ENCODE measurements at regions not wholly inside any gene's neighbourhood (a gene's known extent, or its start where the extent isn't known, plus 50 kb on each side); places are given as distances from the start of the nearest gene placed in this dataset.

GRCh38 chr2:167861574-167862193, 385.7 kb downstream of the STK39 start:
- CTCF ChIA-PET: interaction anchor here (0.8 kb wide), 1 partner anchor 24 kb away, joined by 3 read pairs; no protein-coding TSS in a partner anchor
- Mint-ChIP-seq H3K9me3 (no peaks in the 10 kb centered on the region), H3K27ac (no peak overlapping the region)

GRCh38 chr2:167860082-167860481, 387.3 kb downstream of the STK39 start:
- no peaks in the 10 kb centered on the region for H3K27me3 Mint-ChIP-seq
- intact Hi-C loops (cut with DNase I, micrococcal nuclease): no loop called here
- H3K4me1 Mint-ChIP-seq (ENCODE audit: low read depth): no peaks in the 10 kb centered on the region

More at GRCh38 chr2:167861574-167862193, 385.7 kb downstream of the STK39 start:
- POLR2A ChIA-PET: no interaction called here
- no peaks in the 10 kb centered on the region for H3K36me3 ChIP-seq (ENCODE audit: insufficient read depth, low read length)
- Mint-ChIP-seq H3K36me3 (ENCODE audit: low read depth) (no peaks in the 10 kb centered on the region), H3K4me1 (ENCODE audit: low read depth) (no peaks in the 10 kb centered on the region), H3K4me3 (no peak overlapping the region), H3K27me3 (peaks cover 5% of the 10 kb centered on the region)
- H3K27ac ChIP-seq (ENCODE audit: low read depth in 1 of 2, low read length in 2 of 2): no peak overlapping the region
- TF ChIP-seq, protein P1, sequence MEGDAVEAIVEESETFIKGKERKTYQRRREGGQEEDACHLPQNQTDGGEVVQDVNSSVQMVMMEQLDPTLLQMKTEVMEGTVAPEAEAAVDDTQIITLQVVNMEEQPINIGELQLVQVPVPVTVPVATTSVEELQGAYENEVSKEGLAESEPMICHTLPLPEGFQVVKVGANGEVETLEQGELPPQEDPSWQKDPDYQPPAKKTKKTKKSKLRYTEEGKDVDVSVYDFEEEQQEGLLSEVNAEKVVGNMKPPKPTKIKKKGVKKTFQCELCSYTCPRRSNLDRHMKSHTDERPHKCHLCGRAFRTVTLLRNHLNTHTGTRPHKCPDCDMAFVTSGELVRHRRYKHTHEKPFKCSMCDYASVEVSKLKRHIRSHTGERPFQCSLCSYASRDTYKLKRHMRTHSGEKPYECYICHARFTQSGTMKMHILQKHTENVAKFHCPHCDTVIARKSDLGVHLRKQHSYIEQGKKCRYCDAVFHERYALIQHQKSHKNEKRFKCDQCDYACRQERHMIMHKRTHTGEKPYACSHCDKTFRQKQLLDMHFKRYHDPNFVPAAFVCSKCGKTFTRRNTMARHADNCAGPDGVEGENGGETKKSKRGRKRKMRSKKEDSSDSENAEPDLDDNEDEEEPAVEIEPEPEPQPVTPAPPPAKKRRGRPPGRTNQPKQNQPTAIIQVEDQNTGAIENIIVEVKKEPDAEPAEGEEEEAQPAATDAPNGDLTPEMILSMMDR (IDR thresholded peaks at IDR 0.05): no peak
- H3K27me3 ChIP-seq (ENCODE audit: control insufficient read depth in 1 of 2, insufficient read depth in 2 of 2, low read length in 2 of 2): no peaks in the 10 kb centered on the region
- H3K4me1 ChIP-seq (ENCODE audit: insufficient read depth, low read length): no peaks in the 10 kb centered on the region
- no peak overlapping the region for H3K4me3 ChIP-seq (ENCODE audit: low read length)
- DNase-seq (no peak), ATAC-seq (ENCODE audit: poor library complexity) (no peak)
- intact Hi-C loops (cut with DNase I, micrococcal nuclease): no loop called here
- H3K9me3 ChIP-seq (ENCODE audit: control insufficient read depth in 1 of 2, insufficient read depth in 1 of 2, low read length in 2 of 2): no peaks in the 10 kb centered on the region

GRCh38 chr2:167859676-167860075, 387.7 kb downstream of the STK39 start:
- no peaks in the 10 kb centered on the region for H3K4me1 Mint-ChIP-seq (ENCODE audit: low read depth)
- Histone ChIP-seq H3K4me3 (ENCODE audit: low read length) (no peak overlapping the region), H3K36me3 (ENCODE audit: insufficient read depth, low read length) (no peaks in the 10 kb centered on the region), H3K27me3 (ENCODE audit: control insufficient read depth in 1 of 2, insufficient read depth in 2 of 2, low read length in 2 of 2) (no peaks in the 10 kb centered on the region), H3K27ac (ENCODE audit: low read depth in 1 of 2, low read length in 2 of 2) (no peak overlapping the region), H3K9me3 (ENCODE audit: control insufficient read depth in 1 of 2, insufficient read depth in 1 of 2, low read length in 2 of 2) (no peaks in the 10 kb centered on the region), H3K4me1 (ENCODE audit: insufficient read depth, low read length) (no peaks in the 10 kb centered on the region)
- ATAC-seq (ENCODE audit: poor library complexity) (no peak), DNase-seq (no peak)
- TF ChIP-seq, protein P1 (IDR thresholded peaks at IDR 0.05): no peak
- H3K27ac Mint-ChIP-seq: no peak overlapping the region
- no peaks in the 10 kb centered on the region for H3K9me3 Mint-ChIP-seq
- POLR2A ChIA-PET: no interaction called here
- no peak overlapping the region for H3K4me3 Mint-ChIP-seq
- intact Hi-C loops (cut with DNase I, micrococcal nuclease): no loop called here
- H3K27me3 Mint-ChIP-seq: no peaks in the 10 kb centered on the region
- H3K36me3 Mint-ChIP-seq (ENCODE audit: low read depth): no peaks in the 10 kb centered on the region
- CTCF ChIA-PET: no interaction called here

More at GRCh38 chr2:167860082-167860481, 387.3 kb downstream of the STK39 start:
- H3K4me1 ChIP-seq (ENCODE audit: insufficient read depth, low read length): no peaks in the 10 kb centered on the region
- no peaks in the 10 kb centered on the region for H3K9me3 ChIP-seq (ENCODE audit: control insufficient read depth in 1 of 2, insufficient read depth in 1 of 2, low read length in 2 of 2)
- H3K36me3 Mint-ChIP-seq (ENCODE audit: low read depth): no peaks in the 10 kb centered on the region
- H3K36me3 ChIP-seq (ENCODE audit: insufficient read depth, low read length): no peaks in the 10 kb centered on the region
- no peak overlapping the region for H3K4me3 ChIP-seq (ENCODE audit: low read length)
- no peak overlapping the region for H3K27ac ChIP-seq (ENCODE audit: low read depth in 1 of 2, low read length in 2 of 2)
- DNase-seq (no peak), ATAC-seq (ENCODE audit: poor library complexity) (no peak)
- POLR2A ChIA-PET: no interaction called here
- no peak overlapping the region for H3K4me3 Mint-ChIP-seq
- TF ChIP-seq, protein P1 (IDR thresholded peaks at IDR 0.05): no peak
- H3K9me3 Mint-ChIP-seq: no peaks in the 10 kb centered on the region
- CTCF ChIA-PET: no interaction called here
- H3K27ac Mint-ChIP-seq: no peak overlapping the region
- no peaks in the 10 kb centered on the region for H3K27me3 ChIP-seq (ENCODE audit: control insufficient read depth in 1 of 2, insufficient read depth in 2 of 2, low read length in 2 of 2)

All from CD4-positive, alpha-beta T cell (primary cell).